Muscle of leg (tissue), 3 donors: ENCODE measurements at regions not wholly inside any gene's neighbourhood (a gene's known extent, or its start where the extent isn't known, plus 50 kb on each side); places are given as distances from the start of the nearest gene placed in this dataset.

ENCODE experiments used
- DNase-seq: peaks from one replicate; pipeline ENCODE4 v3.0.0; 2013
- H3K27ac ChIP-seq: one replicate; pipeline ENCODE4 v1.5.1; 2013; ENCODE audit warnings: mild to moderate bottlenecking, low read length, control low read depth
- H3K27me3 ChIP-seq: one replicate; pipeline ENCODE4 v1.6.1; 2013; ENCODE audit warnings: low read length; ENCODE audit not compliant: control insufficient read depth, insufficient read depth
- H3K36me3 ChIP-seq: one replicate; pipeline ENCODE4 v1.6.1; 2013; ENCODE audit warnings: low read length; ENCODE audit not compliant: control insufficient read depth, insufficient read depth
- H3K4me1 ChIP-seq: one replicate; pipeline ENCODE4 v1.6.1; 2013; ENCODE audit warnings: low read length; ENCODE audit not compliant: control insufficient read depth, insufficient read depth
- H3K4me3 ChIP-seq: one replicate; pipeline ENCODE4 v1.5.1; 2013; ENCODE audit warnings: low read length, control low read depth
- H3K9me3 ChIP-seq: replicated peaks from 2 replicates; pipeline ENCODE4 v1.6.1; 2013; ENCODE audit warnings: low read depth, low read length; ENCODE audit not compliant: control insufficient read depth
- WGBS: methylation state at CpG from one replicate; pipeline ENCODE4 v1.1.5; 2013; ENCODE audit warnings: missing lambda C conversion rate; ENCODE audit not compliant: insufficient coverage; 5-methylcytosine and 5-hydroxymethylcytosine counted together

DNA sequence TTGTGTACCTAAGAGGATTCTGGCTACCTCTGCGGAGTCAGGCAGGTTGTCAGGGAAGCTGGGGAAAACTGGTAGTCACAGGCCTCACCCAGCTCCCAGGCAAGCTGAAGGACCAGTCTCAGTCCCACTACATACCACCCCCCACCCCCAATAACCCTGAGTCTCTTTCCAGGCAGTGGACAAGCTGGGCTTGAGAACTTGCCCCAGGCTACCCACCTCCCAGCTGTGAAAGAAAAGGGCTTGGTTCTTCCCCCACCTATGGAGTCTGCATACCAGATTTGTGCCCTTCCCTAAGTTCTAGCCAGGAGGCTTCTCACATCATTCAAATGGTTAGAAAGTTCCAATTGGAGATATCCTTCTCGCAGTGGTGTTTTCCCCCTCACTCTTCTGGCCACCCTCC is 1678.8 kb downstream of the MAT2B start:
- WGBS: 100% methylated on average over 1 of the region's 2 CpGs
- no peak overlapping the region for H3K27ac ChIP-seq
- H3K36me3 ChIP-seq: no peaks in the 10 kb centered on the region
- H3K9me3 ChIP-seq: peaks cover 14% of the 10 kb centered on the region
- H3K4me3 ChIP-seq: no peak overlapping the region
- DNase-seq: no peak
- H3K27me3 ChIP-seq: no peaks in the 10 kb centered on the region
- no peaks in the 10 kb centered on the region for H3K4me1 ChIP-seq

DNA sequence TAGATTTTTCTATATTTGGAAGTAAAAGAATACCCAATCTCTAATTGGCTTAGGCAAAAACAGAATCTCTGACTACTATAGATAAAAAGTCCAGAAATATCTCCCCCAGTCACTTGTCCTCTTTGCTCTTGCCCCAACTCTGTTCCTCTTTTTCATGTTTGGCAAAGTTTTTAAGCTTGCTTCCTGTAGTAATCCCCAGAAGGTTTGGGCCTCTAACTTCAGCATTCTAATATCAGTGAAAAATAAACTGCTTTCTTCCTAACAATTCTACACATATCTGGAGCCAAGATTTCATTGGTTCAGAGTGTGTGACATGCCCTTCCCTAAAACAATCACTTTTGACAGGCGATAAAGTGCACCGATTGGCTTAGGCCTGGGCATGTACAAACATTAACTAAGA is 1680.3 kb downstream of the MAT2B start:
- H3K27ac ChIP-seq: no peak overlapping the region
- no CpG with 5 or more reads among the region's 2 CpGs for WGBS
- no peaks in the 10 kb centered on the region for H3K27me3 ChIP-seq
- peaks cover 14% of the 10 kb centered on the region for H3K9me3 ChIP-seq
- H3K4me1 ChIP-seq: no peaks in the 10 kb centered on the region
- H3K36me3 ChIP-seq: no peaks in the 10 kb centered on the region
- H3K4me3 ChIP-seq: no peak overlapping the region
- peak; percentile 16 for DNase-seq

DNA sequence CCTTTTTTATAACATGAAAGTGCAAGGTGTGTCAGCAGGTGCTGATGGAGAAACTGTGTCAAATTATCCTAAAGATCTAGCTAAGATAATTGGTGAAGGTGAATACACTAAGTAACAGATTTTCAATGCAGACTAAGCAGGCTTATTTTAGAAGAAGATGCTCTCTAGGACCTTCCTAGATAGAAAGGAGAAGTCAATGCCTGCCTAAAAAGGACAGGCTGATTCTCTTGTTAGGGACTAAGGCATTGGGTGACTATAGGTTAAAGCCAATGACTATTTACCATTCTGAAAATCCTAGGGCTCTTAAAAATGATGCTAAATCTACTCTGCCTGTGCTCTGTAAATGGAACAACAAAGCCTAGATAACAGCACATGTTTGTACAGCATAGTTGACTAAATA is 1682.4 kb downstream of the MAT2B start:
- H3K4me1 ChIP-seq: no peaks in the 10 kb centered on the region
- no peaks in the 10 kb centered on the region for H3K36me3 ChIP-seq
- no peak overlapping the region for H3K27ac ChIP-seq
- H3K9me3 ChIP-seq: peaks cover 14% of the 10 kb centered on the region
- no peak overlapping the region for H3K4me3 ChIP-seq
- DNase-seq: no peak
- H3K27me3 ChIP-seq: no peaks in the 10 kb centered on the region

DNA sequence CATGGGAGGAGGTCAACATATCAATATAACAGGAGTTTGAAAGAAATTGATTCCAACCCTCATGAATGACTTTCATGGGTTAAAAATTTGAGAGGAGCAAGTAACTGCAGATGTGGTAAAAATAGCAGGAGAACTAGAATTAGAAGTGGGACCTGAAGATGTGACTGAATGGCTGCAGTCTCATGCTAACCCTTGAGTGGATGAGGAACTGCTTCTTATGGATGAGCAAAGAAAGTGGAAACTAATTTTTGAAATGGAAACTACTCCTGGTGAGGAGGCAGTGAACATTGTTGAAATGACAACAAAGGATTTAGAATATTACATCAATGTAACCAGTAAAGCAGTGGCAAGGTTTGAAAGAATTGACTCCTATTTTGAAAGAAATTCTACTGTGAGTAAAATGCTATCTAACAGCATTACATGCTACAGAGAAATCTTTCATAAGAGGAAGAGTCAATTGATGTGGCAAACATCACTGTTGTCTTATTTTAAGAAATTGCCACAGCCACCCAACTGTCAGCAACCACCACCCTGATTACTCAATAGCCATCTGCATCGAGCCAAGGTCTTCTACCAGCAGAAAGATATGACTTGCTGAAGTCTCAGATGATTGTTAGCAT is 1683.2 kb downstream of the MAT2B start:
- no peak overlapping the region for H3K4me3 ChIP-seq
- H3K27me3 ChIP-seq: no peaks in the 10 kb centered on the region
- DNase-seq: peak; percentile 15
- no peaks in the 10 kb centered on the region for H3K36me3 ChIP-seq
- WGBS: no CpG with 5 or more reads among the region's 1 CpG
- peaks cover 11% of the 10 kb centered on the region for H3K9me3 ChIP-seq
- H3K4me1 ChIP-seq: no peaks in the 10 kb centered on the region
- no peak overlapping the region for H3K27ac ChIP-seq

DNA sequence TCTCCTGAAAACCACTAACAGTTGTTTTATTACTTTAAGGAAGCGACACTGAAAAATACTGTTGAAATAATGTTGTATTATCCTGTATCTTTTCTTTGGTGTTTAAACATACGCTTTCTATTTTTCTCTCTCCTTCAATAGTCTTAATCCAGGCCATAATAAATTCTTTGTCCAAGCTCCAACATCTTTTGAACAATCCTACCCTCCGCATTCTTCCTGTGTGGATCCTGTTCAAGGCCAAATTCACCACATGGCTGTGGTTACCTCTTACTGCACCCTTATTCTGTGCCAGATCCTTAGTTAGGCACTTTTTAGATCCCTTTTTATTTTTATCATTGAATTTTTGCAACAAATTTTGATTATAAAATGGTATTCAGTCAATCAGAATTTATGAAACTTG is 1691.5 kb downstream of the MAT2B start:
- Histone ChIP-seq H3K36me3 (no peaks in the 10 kb centered on the region), H3K9me3 (no peaks in the 10 kb centered on the region), H3K27ac (no peak overlapping the region), H3K27me3 (no peaks in the 10 kb centered on the region), H3K4me1 (no peaks in the 10 kb centered on the region), H3K4me3 (no peak overlapping the region)
- no peak for DNase-seq
- WGBS: 94% methylated on average over 2 of the region's 3 CpGs

DNA sequence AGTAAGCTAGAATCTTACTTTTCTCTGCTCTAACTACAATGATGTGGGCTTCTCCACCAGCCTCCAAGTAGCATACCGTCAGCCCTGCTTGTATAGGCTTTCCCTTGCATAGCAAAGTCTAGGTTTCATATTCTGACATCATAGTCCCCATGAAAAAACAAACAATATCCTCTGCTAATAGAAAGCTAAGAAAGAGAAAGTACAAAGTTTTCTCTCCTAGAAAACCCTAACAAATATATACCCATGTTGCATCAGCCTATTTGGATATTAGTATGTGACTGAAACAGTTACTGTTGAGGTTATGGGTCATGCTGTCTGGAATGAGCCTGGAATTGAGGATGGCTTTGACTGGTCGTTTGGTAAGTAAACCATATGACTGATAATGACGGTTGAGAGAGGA is 1696.0 kb downstream of the MAT2B start:
- H3K4me3 ChIP-seq: no peak overlapping the region
- no CpG with 5 or more reads among the region's 3 CpGs for WGBS
- DNase-seq: no peak
- H3K27ac ChIP-seq: no peak overlapping the region
- H3K9me3 ChIP-seq: no peaks in the 10 kb centered on the region
- H3K36me3 ChIP-seq: no peaks in the 10 kb centered on the region
- no peaks in the 10 kb centered on the region for H3K4me1 ChIP-seq
- no peaks in the 10 kb centered on the region for H3K27me3 ChIP-seq

DNA sequence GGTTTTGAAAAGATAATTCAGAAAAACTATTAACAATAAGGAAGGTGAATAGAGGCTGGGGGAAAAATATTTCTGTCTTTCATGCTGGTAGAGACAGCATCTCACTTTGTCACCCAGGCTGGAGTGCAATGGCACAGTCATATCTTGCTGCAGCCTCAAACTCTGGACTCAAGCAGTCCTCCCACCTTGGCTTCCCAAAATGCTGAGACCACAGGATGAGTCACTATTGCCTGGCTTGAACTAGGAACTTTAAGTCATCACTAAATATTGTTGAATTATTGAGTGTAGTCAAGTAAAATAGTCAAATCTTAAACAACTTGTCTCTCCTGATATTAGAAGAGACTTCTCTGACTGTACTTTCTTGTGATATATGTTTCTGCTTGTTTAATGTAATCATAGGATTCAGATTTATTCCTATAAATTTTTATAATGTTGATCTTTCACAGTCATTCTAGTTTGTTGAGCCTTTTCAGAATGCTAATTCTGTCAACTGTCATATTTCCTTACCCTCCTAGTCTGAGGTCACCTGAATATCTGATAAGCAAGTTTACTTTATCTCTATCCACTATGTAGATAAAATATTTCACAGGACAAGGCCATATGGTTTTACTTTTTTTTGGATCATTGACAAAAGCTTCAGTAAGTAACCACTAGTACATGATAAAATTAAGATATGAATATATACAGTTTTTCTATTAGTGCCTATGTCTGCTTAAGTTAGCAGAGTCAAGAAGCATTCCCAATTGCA is 1696.5 kb downstream of the MAT2B start:
- no peak overlapping the region for H3K27ac ChIP-seq
- no peaks in the 10 kb centered on the region for H3K9me3 ChIP-seq
- H3K36me3 ChIP-seq: no peaks in the 10 kb centered on the region
- DNase-seq: no peak
- H3K4me3 ChIP-seq: no peak overlapping the region
- H3K4me1 ChIP-seq: no peaks in the 10 kb centered on the region
- H3K27me3 ChIP-seq: no peaks in the 10 kb centered on the region

DNA sequence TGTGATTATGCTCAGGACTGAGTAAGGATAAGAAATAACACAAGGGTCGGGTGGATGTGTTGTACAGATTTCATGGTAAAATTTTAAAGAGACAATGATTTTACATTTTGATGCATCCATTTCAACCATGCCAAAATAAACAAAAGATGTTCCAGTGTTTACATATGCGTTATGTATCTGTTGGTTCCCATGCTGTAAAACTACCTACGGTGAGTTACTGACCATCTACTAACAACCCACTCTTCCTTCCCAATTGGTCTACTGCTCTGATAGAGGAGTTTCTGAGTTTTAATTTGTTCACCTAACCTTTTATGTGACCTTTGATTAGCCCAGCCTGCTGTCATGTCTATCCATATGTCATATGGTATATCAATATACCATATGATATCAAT is 1697.1 kb downstream of the MAT2B start:
- no peaks in the 10 kb centered on the region for H3K36me3 ChIP-seq
- no peak overlapping the region for H3K27ac ChIP-seq
- WGBS: no CpG with 5 or more reads among the region's 3 CpGs
- H3K9me3 ChIP-seq: no peaks in the 10 kb centered on the region
- no peaks in the 10 kb centered on the region for H3K4me1 ChIP-seq
- H3K27me3 ChIP-seq: no peaks in the 10 kb centered on the region
- no peak overlapping the region for H3K4me3 ChIP-seq
- DNase-seq: no peak

DNA sequence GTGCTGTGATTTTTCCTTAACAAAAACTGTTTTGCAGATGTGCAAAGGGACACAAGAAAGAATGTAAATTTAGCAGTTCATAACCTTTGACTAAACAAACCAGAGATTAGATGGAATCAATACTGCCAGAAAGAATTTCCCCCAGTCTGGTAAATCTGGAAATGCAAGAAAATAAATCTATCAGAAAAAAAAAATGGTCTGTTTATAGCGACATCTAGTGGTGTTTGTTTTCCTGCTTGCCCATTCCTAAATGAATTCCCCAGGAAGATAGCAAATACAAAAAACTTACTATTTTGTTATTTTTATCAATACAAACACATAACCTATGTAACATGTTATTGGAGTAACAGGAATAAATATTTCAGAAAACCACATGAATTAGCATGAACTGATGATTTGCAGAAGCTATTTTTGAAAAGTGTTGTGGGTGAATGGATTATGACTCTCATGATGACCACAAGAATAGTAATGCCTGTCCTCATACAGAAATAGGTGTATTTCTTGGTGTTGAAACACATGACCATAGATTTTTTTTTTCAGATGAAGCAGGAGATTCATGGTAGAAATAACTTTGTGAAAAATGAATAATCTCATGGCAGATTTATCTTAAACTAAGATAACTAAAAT is 1703.8 kb downstream of the MAT2B start:
- Histone ChIP-seq H3K4me3 (no peak overlapping the region), H3K4me1 (no peaks in the 10 kb centered on the region), H3K27ac (no peak overlapping the region), H3K9me3 (no peaks in the 10 kb centered on the region), H3K36me3 (no peaks in the 10 kb centered on the region), H3K27me3 (no peaks in the 10 kb centered on the region)
- WGBS: no CpG with 5 or more reads among the region's 1 CpG
- peak; percentile 40 for DNase-seq

DNA sequence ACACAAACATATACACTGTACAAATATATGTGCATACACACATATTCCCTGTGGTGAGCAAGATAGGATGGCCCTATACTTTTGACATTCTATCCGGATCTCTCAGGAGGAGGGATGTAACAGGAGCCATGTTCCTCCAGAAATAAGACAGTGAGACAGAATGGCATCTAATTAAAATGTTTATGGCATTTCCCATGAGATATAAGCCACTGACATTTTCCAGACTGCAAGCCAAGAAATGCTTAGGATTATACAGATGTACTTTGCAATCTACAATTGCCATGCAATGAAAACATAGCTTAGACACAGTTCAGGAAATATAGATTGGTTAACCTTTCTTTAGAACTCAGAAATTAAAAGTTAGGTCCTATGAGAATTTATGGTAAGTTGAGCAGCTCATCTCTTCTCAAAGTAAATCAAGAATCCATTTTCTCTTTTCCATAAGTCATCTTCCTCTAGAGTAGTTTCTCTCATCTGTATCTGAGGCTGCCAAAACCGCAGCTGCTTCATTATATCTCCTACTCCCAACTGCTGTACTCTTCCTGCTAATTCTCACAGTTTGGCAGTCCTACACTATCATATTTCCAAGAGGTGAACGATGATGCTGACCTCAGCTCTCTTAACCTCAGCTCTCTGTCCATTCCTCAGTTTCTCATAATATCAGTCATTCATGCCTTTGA is 1719.1 kb downstream of the MAT2B start:
- 27% methylated on average over 2 of the region's 3 CpGs for WGBS
- Histone ChIP-seq H3K27ac (no peak overlapping the region), H3K4me3 (no peak overlapping the region), H3K36me3 (no peaks in the 10 kb centered on the region), H3K9me3 (no peaks in the 10 kb centered on the region), H3K4me1 (no peaks in the 10 kb centered on the region), H3K27me3 (no peaks in the 10 kb centered on the region)
- peak; percentile 39 for DNase-seq
